Stromal cell of bone marrow (primary cell): ENCODE measurements at regions not wholly inside any gene's neighbourhood (a gene's known extent, or its start where the extent isn't known, plus 50 kb on each side); places are given as distances from the start of the nearest gene placed in this dataset.

Experiments used
- DNase-seq: peaks from one replicate; pipeline ENCODE4 v3.0.0-alpha.2; 2012; ENCODE audit warnings: low read depth

DNA sequence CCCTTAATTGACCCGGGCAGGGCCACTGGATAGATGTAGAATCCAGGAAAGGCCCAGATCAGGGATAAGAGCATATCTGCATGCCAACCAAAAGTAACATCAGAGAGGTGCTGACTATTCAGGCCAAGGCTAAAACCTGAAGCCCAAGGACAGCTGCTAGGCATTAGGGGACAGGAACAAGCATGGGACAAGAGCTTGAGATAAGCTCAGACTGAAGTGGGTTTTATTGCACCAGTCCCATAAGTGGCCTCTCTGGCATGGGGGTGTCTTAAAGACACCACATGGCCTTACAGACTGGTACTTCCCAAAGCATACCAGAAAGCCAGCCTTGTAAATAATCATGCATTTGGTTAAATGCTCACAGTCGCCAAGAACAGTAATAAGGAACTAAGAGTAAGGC lies 376.1 kb downstream of the FBXW7 start:
- no peak for DNase-seq

DNA sequence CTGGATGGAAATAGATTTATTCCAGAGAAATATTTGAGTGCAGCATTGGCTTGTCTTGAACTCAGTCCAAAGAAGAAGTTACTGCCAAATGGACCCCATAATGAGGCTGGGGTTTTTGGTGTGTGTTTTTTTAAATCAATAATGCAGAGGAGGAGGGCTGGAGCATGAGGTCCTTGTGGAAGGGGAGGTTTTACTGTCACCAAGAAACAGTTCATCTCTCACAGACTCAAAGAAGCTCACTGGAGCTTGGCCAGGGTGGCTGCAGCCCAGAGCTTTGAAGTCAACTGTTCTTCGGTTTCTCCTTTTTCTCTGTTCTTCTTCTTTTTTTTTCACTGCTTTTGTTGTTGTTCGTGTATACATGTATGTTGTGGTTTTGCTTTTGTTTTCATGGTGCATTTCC lies 377.7 kb downstream of the FBXW7 start:
- no peak for DNase-seq

DNA sequence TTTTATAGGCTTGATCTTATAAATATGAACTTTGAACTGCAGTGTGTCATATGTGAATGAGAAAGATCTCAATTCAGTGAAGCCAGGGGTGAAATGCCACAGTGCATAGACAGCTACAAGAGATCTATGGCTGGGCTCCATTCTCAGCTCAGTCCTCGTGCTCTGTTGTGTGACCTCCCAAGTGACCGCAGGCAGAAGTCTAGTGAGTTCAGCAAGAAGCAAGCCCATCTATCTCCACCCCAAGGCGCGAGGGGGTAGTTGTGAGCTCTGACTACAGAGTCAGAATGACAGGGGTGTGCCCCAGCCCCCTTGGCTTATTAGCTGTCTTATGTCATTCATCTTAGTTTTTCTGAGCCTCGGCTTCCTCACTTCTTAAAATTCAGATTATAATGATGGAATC lies 378.3 kb downstream of the FBXW7 start:
- no peak for DNase-seq

DNA sequence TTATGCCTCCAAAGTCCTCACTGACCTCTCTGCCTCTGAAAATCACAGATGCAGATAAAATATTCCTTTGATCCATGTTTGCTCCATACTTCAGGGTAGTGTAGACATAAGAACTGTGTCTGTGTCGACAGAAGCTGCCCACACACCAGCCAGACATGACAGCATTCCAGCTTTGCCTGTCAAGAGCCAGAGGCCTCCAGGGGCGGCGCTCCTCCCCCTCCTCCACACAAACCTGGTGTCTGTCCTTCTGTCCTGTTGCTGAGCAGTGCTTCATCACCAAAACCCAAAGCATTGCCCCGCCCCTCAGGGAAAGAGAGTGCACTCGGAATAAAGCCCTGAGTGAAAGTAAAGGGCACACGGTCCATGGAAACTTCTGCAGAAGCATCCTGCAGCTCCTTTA lies 379.4 kb downstream of the FBXW7 start:
- no peak for DNase-seq

DNA sequence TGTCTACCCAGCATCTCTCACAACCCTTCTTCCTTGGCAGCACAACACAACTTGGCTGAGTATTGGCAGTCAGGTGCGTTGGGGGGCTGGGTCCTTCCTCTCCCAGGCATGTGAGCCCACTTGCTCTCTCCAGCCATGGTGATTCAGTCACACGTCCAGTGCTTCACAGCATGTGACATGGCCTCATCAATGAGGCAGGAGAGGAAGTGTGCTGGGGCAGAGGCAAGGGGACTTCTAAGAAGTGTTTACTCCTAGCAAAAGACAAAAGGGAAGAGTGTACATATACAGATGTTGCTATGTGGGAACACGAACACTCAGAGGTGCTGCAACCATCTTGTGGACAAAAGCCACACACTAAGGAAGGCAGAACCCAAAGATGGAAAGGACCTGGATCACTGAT lies 380.8 kb downstream of the FBXW7 start:
- no peak for DNase-seq

DNA sequence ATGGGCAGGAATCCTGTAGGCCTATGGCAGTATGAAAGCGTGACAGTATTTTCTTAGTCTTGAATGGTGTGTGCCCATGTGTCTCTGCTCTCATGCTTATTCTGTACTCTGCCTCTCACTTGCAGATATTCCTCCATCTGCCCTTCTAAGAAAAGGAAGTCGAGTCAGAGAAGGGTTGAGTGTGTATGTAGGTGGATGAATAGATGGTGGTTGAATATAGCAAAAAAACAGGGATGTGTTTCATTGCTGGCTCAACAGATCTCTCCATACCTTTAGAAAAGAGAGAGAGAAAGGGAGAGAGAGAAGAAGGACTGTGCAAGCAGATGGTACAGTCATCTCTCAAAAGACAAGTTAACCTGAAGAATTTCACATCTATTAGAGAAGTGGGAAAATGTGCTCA lies 381.5 kb downstream of the FBXW7 start:
- DNase-seq, result no peak

DNA sequence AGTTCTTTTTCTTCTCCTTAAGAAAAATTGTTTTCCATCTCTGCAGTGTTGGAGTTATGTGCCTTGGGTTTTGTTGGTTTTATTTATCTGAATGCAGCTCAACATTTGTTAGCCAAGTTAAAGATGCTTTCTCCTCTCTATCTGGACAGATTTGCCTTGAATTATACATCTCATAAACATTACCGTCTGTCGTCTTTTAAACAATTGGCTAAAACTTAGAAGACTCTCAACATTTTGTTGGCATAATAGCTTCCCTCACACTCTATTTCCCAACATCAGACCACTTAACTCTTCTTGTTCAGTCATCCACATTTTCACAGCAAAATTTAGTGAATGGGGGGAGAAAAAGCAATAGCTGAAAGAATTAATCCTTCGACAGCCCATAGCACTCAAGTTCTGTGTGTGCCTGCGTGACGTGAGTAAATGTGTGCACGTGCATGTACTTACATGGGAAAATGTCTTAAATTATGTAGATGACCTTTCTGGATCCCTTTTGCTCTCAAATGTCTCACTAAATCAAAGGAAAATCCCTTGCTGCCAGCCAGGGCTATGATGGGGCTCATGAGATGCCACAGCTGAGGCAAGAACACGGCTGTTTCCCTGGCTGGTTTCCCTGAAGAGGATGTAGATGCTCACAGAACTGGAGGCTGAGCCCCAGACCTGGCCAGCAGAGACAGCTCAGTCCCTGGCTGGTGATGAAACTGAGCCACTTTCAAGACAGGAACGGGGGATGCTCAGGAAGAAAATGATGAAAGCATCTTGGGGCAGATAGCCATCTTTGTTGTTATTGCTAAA lies 382.2 kb downstream of the FBXW7 start:
- no peak for DNase-seq

DNA sequence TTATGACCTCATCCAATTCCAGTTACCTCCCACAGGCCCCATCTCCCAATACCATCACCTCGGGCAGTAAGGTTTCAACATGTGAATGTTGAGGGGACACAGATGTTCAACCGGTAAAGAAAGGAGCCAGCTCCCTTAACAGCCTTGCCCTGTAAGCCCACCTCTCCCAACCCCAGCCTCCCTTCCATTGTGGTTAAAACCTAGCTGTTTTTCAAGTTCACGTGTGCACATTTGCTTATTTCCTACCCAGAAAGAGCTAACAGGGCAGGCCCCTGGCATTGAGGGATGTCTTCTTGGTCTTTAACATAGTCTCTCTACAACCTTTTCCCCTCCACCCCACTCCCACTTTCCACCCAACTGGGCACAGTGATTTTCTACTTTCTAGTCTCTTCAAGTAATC lies 385.7 kb downstream of the FBXW7 start:
- no peak for DNase-seq

DNA sequence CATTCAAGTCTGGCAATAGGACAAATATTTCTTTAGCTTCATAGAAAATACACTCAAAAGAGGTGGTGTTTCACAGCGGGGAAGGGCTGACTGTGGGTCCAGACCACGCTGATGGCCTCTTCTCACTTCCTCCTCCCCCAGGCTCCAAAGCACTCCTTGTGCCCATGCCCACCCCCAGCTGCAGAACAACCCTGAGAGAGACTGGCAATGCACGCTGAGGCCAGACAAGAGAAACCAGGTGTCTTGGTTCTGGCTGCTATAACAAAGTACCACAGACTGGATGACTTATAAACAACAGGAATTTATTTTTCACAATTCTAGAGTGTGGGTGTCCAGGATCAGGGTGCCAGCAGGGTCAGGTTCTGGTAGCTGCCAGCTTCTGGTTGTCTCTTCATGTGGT lies 386.1 kb downstream of the FBXW7 start:
- DNase-seq, result no peak

DNA sequence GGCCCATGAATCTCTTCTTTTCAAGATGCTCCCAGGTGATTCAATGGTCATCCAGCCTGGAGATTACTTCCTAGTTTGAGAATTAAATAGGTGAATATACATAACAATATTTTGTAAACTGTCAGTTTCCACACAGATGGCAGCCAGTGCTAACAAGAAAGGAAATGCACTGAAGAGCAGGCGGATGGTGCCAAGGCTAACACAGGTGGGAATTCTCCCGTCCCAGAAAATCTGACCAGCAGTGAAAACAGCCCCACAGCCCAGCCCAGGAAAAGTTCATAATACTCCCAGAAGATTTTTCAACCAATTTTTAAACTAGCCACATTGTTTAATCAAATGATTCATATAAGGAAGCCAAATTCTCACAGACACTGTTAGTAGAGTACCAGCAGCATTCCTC lies 387.2 kb upstream of the GATB start:
- no peak for DNase-seq

DNA sequence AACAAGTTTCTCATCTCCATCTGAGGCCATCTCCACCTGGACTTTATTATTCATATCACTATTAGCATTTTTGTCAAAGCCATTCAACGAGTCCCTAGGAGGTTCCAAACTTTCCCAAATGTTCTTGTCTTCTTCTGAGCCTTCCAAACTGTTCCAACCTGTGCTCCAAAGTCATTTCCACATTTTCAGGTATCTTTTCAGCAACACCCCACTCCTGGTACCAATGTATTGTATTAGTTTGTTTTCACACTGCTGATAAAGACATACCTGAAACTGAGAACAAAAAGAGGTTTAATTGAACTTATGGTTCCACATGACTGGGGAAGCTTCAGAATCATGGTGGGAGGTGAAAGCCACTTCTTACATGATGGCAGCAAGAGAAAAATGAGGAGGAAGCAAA lies 385.4 kb upstream of the GATB start:
- DNase-seq, result no peak

DNA sequence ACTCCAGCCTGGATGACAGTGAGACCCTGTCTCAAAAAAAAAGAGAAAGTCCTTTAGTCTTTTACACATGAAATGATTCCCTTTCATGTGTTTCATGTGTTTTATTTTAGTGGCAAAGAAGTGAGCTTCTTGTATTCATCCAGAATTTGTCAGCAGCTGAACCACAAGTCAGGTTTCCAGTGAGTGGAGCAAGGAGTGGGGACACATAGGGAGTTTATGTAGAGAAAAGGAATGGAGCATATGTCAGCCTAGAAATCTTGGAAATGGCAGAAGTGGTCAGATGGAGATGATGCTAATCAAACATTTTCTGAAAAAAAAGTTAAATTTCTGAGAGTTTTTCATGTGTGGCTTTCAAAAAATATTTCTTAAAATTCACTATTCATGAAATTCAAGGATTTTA lies 383.0 kb upstream of the GATB start:
- DNase-seq, result no peak

DNA sequence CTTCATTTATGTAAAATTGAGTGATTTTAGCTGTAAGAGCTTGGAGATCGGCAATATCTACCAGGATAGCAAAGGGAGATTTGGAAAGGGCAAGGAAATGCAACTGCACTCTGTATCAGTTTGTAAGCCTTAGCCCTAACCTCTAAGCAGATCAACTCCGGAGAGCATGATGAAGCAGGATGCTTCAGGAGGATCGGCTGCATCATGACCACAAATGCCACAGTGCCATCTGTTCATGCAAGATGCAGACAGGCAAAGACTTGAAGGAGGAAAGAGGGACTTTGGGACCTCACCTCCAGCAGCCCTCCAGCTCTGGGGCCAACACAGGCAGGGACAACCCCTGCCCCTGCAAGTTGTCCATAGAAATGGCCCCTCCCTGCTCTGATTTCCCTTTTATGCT lies 377.6 kb upstream of the GATB start:
- no peak for DNase-seq

DNA sequence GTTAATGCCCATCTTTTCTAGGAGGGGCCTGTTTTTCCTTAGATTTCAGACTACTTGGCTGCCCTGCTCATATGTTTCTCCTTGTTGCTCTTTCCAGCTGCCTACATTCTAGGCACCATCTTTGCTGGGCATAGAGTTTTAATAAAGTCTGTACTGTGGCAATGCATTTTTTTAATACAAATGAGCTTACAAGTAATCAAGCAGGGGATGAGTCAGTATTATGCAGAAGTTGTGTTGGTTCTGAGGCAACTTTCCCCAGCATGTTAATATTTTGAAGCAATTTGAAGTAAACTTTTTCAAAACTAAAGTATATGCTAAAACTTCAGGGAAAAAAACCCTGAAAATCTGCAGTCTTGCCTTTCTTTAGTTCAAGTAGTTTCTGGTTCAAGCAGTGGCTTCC lies 372.0 kb upstream of the GATB start:
- no peak for DNase-seq

DNA sequence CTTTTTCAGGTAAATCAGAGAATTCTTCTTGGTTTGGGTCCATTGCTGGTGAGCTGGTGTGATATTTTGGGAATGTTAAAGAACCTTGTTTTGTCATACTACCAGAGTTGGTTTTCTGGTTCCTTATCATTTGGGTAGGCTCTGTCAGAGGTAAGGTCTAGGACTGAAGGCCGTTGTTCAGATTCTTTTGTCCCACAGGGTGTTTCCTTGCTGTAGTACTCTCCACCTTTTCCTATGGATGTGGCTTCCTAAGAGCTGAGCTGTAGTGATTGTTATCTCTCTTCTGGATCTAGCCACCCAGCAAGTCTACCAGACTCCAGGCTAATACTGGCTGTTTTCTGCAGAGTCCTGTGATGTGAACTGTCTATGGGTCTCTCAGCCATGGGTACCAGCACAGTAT lies 367.5 kb upstream of the GATB start:
- DNase-seq, result no peak

DNA sequence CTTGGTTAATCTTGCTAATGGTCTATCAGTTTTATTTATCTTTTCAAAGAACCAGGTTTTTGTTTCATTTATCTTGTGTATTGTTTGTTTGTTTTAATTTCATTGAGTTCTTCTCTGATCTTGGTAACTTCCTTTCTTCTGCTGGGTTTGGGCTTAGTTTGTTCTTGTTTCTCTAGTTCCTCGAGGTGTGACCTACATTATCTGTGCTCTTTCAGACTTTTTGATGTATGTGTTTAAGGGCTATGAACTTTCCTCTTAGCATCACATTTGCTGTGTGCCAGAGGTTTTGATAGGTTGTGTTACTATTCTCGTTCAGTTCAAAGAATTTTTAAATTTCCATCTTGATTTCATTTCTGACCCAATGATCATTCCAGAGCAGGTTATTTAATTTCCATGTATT lies 365.4 kb upstream of the GATB start:
- DNase-seq, result no peak

DNA sequence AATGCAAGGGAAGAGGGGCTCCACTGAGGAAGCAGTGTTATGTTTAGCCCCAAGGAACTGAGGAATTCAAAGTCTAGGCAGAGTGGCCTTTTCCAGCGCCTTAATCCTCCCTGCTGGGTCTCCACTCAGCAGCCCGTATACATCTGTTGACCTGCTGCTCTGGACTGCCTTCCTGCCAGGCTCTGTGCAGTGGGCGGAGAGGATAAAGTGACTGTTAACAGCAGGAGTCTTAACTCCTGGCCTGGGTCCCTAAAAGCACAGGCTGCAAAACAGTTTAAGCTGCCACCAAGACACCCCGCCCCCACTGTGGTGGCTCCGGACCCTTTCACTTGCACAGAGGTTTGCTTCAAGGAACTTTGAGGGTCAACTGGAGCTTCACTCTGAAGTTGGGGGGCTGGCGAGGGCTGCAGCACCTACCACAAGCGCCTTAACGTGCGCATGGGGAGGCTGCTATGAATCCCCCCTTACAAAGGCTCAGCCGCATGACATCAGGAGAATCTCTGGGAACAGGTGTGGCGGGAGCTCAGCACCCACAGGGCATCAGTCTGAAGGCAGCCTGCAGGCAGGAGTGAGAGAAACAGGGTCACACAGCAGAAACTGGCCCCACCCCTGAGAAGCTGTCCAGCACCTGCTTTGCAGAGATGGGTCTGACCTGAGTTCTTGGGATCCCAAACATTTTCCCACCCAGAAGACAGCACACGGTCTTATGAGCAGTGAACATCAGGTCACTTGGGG lies 358.2 kb upstream of the GATB start:
- DNase-seq, result no peak

DNA sequence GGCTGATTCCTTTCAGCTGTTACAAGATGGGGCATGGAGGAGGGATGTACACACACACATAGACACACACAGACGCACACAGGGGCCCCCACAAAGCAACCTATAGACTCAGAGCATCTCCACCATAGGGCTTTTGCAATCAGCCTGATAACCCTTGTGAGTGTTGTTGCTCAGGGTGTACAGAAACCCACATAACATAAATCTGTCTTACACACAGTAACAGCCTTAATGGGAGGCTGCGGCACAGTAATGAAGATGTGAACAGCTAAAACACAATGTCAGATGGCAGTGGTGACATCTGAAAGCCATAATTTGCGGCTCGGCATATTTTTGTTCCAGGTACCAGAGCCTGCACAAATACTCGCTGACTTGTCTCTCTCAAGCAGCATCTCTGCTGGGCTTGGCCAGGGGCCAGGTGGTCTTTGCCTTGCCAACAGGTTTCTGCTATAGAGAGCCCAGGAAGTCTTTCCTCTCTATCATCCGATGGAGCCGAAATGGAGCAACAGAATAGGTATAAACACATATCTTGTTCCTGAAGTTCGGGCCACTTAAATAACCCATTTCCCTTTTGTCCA lies 357.2 kb upstream of the GATB start:
- DNase-seq, result no peak

DNA sequence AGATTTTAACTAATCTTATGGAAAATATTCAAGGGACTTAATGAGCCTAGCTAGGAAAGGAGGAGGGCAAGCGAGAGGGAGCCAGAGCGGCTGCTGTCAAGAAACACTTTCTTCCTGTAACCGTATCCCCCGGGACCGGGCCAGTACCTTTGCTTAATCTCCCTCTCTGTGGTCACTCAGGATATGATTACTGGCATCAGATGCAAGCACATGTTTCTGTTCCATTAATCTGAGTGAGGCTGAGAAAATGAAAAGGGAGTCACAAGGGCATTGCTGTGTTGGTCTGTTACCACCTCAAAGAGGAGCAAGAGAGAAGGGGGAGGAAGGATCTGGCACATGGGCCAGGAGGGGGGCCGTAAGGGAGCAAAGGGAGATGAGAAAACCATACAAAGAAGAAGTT lies 356.7 kb upstream of the GATB start:
- no peak for DNase-seq

DNA sequence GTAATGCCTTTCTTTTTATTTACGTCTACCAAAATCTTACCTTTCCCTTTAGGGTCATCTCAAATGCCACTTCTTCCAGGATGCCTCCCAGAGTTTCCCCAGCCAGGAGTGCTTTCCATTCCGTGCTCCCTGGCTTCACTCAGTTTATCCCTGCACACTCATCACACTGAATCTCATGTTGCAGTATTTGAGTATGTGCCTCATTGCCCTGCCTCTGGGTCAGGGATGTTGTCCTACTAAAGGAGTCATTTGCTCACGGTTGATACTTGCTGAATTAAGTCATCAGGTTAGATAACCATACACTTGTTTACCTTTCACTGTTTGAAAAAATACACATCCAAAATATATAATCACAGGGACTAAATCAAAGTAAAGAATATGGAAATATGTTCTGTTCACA lies 356.2 kb upstream of the GATB start:
- DNase-seq, result no peak

DNA sequence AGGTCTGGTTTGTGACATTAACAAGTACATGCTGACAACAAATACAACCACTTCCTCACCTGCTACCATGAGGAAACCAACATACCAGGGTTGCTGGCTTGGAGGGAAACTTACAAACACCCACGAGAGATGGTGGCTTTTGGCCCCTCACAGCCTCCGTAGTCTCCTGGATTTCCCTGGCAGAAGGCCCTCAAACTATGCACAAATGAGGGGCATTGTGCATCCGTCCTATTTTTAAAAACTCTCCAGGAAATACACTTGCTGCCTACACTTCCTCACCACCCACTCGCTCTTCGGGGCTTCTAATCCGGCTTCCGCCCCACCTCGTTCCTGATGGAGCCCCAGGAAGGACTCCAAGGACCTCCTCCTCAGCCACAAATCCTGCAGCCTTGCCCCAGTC lies 355.0 kb upstream of the GATB start:
- no peak for DNase-seq

DNA sequence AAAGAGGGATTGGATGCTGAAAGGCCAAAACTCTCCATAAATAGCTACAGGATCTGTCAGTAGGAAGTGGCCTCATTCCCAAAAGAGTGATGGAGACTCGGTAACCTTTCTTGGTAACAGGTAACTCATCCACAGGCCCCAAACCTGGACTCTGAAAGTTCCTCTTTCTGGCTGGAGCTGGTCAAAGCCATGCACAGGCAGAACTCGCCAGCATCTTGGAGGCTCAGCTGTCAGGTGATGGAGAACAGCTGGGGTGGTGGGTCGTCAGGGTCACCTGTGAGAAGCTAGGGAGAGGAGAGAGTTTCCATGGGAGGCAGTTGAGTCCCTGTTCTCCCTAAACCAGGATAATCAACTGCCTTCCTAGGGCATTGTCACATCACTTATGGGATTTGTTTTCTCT lies 354.3 kb upstream of the GATB start:
- no peak for DNase-seq

DNA sequence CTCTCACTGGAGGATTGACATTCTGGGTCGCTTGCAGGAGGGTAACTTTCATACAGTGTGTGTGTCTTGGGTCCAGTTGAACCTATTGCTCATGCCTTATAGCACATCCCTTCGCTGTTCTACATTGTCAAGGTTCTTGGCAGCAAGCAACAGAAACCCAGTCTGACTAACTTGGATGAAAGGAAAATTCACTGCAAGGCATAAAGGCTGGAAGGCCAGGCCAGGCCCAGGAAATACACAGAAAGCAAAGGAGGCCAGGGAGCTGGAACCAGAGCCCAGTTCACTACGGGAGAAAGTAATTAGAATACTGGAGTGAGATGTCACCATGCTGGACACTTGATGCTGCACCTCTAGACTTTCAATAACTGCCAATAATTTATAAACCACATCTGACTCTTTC lies 353.8 kb upstream of the GATB start:
- no peak for DNase-seq

DNA sequence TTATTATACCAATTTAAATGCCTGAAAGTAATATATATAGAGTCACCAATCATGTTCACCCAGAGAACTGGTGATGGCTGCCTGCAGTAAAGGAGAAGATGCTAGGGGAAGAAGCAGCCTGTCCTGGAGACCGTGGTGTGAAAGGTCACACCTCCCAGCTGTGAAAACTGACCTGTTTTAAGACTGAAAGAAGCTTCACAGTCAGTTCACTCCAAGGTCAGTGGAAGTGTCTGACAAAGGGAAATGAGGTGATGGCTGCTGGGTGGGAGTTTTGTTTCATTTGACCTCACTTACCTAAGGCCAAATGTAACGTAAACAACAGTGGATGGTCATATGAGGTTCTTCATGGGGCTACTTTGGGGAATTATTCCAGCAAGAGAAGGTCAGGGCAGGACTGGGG lies 352.1 kb upstream of the GATB start:
- DNase-seq, result no peak
